NT2/D1 (cell line): ENCODE measurements at regions not wholly inside any gene's neighbourhood (a gene's known extent, or its start where the extent isn't known, plus 50 kb on each side); places are given as distances from the start of the nearest gene placed in this dataset.
A peak's percentile ranks its signal among the peaks of the same experiment; 100 is the strongest.

Experiments used
- DNase-seq: peaks from one replicate; pipeline ENCODE4 v3.0.0-alpha.2; 2011; ENCODE audit warnings: low read depth, low spot score
- H3K27me3 ChIP-seq: 2 replicates; pipeline ENCODE4 v1.6.0; 2011; ENCODE audit warnings: mild to moderate bottlenecking; ENCODE audit not compliant: insufficient read length, insufficient read depth
- H3K36me3 ChIP-seq: 2 replicates; pipeline ENCODE4 v1.6.1; 2011; ENCODE audit warnings: mild to moderate bottlenecking, low read length, mixed read lengths; ENCODE audit not compliant: insufficient read depth, insufficient read length
- H3K4me1 ChIP-seq: 2 replicates; pipeline ENCODE4 v1.5.1; 2011; ENCODE audit not compliant: insufficient read depth, insufficient read length
- H3K4me3 ChIP-seq: 2 replicates; pipeline ENCODE4 v1.5.1; 2011; ENCODE audit warnings: low read depth; ENCODE audit not compliant: insufficient read length
- H3K9ac ChIP-seq: 2 replicates; pipeline ENCODE4 v1.6.0; 2011; ENCODE audit warnings: low read depth; ENCODE audit not compliant: insufficient read length
- H3K9me3 ChIP-seq: 2 replicates; pipeline ENCODE4 v1.5.1; 2011; ENCODE audit warnings: mild to moderate bottlenecking, low read length; ENCODE audit not compliant: insufficient read depth
- SUZ12 ChIP-seq: IDR thresholded peaks from 2 replicates; pipeline ENCODE4 v1.6.1; 2011; ENCODE audit not compliant: insufficient read length, insufficient read depth; ENCODE audit errors: extremely low read depth
- YY1 ChIP-seq: IDR thresholded peaks from 2 replicates; pipeline ENCODE4 v1.6.1; 2011; ENCODE audit not compliant: insufficient read length, insufficient read depth
- ZNF274 ChIP-seq: IDR thresholded peaks from 2 replicates; pipeline ENCODE4 v1.6.1; 2011; ENCODE audit warnings: mild to moderate bottlenecking, low read depth, low read length

DNA sequence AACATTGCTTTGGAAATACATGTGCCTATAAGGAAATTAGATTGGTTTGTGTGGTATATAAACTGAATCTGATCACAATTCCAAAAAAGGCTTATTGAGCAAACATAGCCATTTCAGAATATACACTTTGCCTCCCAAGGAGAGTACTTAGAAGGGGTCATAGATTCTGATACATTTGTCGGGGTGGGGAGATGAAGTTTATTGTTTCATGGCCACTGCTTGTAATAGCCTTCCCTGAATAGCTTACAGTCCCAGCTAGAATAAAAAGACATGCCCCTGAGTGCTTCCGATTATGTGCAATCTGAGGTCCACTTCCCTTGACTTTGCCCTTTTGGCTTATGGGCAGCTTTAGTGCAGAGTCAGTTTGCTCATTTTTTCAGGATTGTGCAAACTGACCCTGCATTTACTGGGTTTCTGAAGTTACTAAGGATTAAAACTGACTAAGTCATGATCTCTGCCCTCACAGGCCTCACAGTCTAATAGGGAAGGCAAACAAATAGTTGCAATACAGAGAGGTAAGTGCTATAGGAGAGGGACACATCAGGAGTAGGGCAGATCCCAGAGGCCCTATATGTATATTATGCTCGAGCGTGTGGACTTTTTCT is 184.2 kb downstream of the BLID start:
- no peak overlapping the region for H3K9ac ChIP-seq
- TF ChIP-seq SUZ12 (no peak), ZNF274 (no peak), YY1 (no peak)
- H3K4me1 ChIP-seq, result no peaks in the 10 kb centered on the region
- H3K4me3 ChIP-seq, result no peak overlapping the region
- no peaks in the 10 kb centered on the region for H3K27me3 ChIP-seq
- H3K9me3 ChIP-seq, result no peaks in the 10 kb centered on the region
- DNase-seq, result no peak
- H3K36me3 ChIP-seq, result no peaks in the 10 kb centered on the region

DNA sequence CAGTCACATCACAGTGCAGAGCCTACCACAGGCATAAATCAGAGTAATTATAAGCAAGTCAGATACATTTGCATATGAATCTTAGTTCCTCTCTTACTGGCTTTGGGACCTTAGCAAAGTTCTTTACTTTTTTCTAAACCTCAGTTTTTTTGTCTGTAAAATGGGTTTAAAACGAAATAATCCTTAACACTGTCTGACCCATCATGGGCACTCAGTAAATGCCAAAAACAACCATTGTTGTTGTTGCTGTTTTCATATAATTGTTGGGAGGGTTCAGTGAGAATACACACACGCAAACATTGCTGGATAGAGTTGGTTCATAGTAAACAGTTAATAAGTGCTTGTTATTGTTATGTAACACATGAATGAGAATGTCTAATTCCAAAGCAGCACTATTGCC is 184.9 kb downstream of the BLID start:
- Histone ChIP-seq H3K4me1 (no peaks in the 10 kb centered on the region), H3K27me3 (no peaks in the 10 kb centered on the region), H3K36me3 (no peaks in the 10 kb centered on the region), H3K4me3 (no peak overlapping the region), H3K9me3 (no peaks in the 10 kb centered on the region), H3K9ac (no peak overlapping the region)
- DNase-seq, result no peak
- no peak for TF ChIP-seq ZNF274
- no peak for TF ChIP-seq YY1
- no peak for TF ChIP-seq SUZ12

DNA sequence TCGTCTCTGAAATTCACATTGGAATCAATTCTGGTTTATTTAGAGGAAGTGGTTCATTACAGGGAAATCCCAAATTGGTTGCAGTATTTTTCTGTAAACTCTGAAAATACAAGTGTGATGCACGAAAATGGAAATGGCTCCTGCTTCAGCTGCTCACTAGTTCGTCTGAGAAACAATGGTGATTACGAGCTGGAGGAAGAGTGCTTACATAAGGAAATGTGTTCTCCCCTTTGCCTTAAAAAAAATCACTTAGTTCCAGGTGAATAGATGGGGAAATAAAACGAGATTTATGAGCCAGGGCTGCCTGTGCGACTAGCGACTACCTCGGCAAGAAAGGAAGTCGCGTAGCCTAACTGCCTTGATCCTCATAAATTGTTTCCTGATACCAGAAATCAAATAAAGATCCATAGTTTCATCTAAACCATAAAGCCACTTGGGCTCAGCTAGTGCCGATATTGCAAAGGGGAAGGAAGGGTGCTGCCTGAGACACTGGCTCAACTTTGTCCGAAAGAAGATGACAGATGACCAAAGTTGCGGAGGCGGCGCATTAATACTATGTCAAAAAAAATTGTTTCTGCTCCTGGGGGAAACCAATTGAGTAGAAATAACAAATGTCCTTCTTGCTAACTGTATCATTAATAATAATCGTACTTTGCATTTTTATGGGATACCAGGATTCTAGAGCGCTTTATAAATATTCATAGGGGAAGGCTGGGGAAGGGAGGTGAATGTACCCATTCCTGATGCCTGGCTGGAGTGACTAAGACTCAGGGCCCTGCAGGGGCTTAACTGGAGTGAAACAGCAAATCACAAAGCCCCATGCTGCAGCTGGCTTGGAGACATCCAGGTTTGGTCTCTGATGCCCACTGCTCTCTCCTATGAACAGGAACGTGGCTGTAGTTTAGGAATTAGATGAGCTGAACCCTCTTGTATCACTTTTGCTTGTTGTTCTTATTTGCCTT is 185.7 kb downstream of the BLID start:
- Histone ChIP-seq H3K9ac (peak overlapping the region; percentile 6), H3K4me1 (no peaks in the 10 kb centered on the region), H3K36me3 (no peaks in the 10 kb centered on the region), H3K27me3 (no peaks in the 10 kb centered on the region), H3K4me3 (peak overlapping the region; percentile 15), H3K9me3 (no peaks in the 10 kb centered on the region)
- TF ChIP-seq ZNF274 (no peak), YY1 (no peak), SUZ12 (no peak)
- DNase-seq, result no peak

DNA sequence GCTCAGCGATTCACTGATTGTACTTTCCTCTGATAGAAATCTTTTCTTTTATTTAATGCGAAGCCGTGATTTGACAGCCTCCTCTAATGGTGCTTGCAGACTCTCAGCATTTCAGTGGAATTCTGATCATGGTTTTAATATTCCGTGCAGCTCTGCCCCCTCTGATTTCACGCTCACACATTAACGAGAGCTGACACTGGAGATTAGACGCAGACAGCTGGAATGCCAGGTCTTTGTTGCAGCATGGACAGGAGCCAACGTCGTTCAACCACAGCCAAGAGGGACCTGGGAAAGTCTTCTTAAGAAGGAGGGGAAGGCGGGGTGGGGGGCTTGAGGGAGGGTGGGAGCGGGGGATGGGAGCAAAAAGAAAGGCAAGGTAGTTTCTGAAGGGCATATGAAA is 186.4 kb downstream of the BLID start:
- no peak for TF ChIP-seq SUZ12
- TF ChIP-seq ZNF274, result no peak
- no peak for TF ChIP-seq YY1
- no peaks in the 10 kb centered on the region for H3K4me1 ChIP-seq
- no peaks in the 10 kb centered on the region for H3K36me3 ChIP-seq
- no peaks in the 10 kb centered on the region for H3K27me3 ChIP-seq
- no peak for DNase-seq
- no peak overlapping the region for H3K9ac ChIP-seq
- H3K4me3 ChIP-seq, result peak overlapping the region; percentile 15
- H3K9me3 ChIP-seq, result no peaks in the 10 kb centered on the region

GRCh38 chr11:121928597-121929580 is 187.1 kb downstream of the BLID start:
- Histone ChIP-seq H3K9me3 (no peaks in the 10 kb centered on the region), H3K4me3 (peak overlapping the region; percentile 9), H3K9ac (no peak overlapping the region), H3K27me3 (no peaks in the 10 kb centered on the region), H3K4me1 (no peaks in the 10 kb centered on the region), H3K36me3 (no peaks in the 10 kb centered on the region)
- DNase-seq, result no peak
- TF ChIP-seq YY1 (no peak), ZNF274 (no peak), SUZ12 (no peak)

GRCh38 chr11:121927789-121928188 is 188.2 kb downstream of the BLID start:
- no peak for DNase-seq
- H3K27me3 ChIP-seq, result no peaks in the 10 kb centered on the region
- no peaks in the 10 kb centered on the region for H3K36me3 ChIP-seq
- H3K9me3 ChIP-seq, result no peaks in the 10 kb centered on the region
- no peak overlapping the region for H3K9ac ChIP-seq
- TF ChIP-seq YY1 (no peak), SUZ12 (no peak), ZNF274 (no peak)
- H3K4me1 ChIP-seq, result no peaks in the 10 kb centered on the region
- no peak overlapping the region for H3K4me3 ChIP-seq
